BLaER1 treated with 17β-estradiol and CSF1 and Interleukin-3, amounts not matched to agents 10 nM and 100 nM (cell line): ENCODE measurements at regions not wholly inside any gene's neighbourhood (a gene's known extent, or its start where the extent isn't known, plus 50 kb on each side); places are given as distances from the start of the nearest gene placed in this dataset.
"Not testable (repeated sequence)": the region's sequence is repeated elsewhere in the genome, so short reads cannot be mapped to it uniquely, and the experiment has no call there.

Experiments
- H3K27ac ChIP-seq, 11 experiments: shearing (Covaris generic); formaldehyde crosslinking; 2 replicates each; pipeline ENCODE4 v1.8.1; 2022
- H3K27me3 ChIP-seq, 11 experiments: shearing (Covaris generic); formaldehyde crosslinking; 2 replicates each; pipeline ENCODE4 v1.8.1; 2022
- H3K36me3 ChIP-seq, 11 experiments: shearing (Covaris generic); formaldehyde crosslinking; 2 replicates each; pipeline ENCODE4 v1.8.1; 2022
- H3K4me1 ChIP-seq, 10 experiments: shearing (Covaris generic); formaldehyde crosslinking; 2 replicates each; pipeline ENCODE4 v1.8.1; 2022
- H3K4me2 ChIP-seq, 11 experiments: shearing (Covaris generic); formaldehyde crosslinking; 2 replicates each; pipeline ENCODE4 v1.8.1; 2022
- H3K4me3 ChIP-seq, 10 experiments: shearing (Covaris generic); formaldehyde crosslinking; 2 replicates each; pipeline ENCODE4 v1.8.1; 2022
- H3K9ac ChIP-seq, 11 experiments: shearing (Covaris generic); formaldehyde crosslinking; 2 replicates each; pipeline ENCODE4 v1.8.1; 2022
- H3K9me3 ChIP-seq, 11 experiments: shearing (Covaris generic); formaldehyde crosslinking; replicated peaks in 1 of 11; 2 replicates each; pipeline ENCODE4 v1.8.1; 2022
- H4K20me1 ChIP-seq, 11 experiments: shearing (Covaris generic); formaldehyde crosslinking; 2 replicates each; pipeline ENCODE4 v1.8.1; 2022
- Cebpa-rat ChIP-seq, 11 experiments: shearing (Covaris generic); IDR thresholded peaks; 2 replicates each; pipeline ENCODE4 v1.8.1; 2022

DNA sequence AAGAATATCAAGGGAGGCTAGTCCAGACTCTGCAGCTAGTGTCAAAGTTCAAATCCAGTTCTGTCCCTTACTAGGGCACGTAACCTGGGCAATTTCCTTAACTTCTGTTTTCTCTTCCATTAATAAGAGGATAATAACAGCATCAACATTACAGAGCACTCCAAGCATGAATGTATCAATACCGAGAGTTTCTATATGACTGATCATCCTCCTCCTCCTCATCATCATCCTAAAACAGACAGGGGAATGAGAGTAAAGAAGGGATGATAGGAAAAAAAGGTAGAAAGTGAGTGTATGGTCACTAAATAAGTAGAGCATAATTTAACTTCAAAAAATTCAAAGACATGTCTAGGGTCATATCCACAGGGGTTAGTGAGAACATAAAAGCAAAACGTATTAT is 171.4 kb downstream of the NDUFA12 start:
- Histone ChIP-seq H3K9me3 (peaks cover 0 to 10% (median 0%) of the 10 kb centered on the region in 11 experiments; a peak in 3 of 22 replicates), H3K4me3 (no peak overlapping the region), H3K4me1 (peaks cover 0 to 59% (median 28%) of the 10 kb centered on the region in 10 experiments; a peak in 18 of 20 replicates), H3K4me2 (peak overlapping the region in 6 of 11 experiments; percentile 26 to 94 (median 87); a peak in 10 of 22 replicates), H3K27ac (peak overlapping the region in 5 of 11 experiments; percentile 27 to 82 (median 79); a peak in 8 of 22 replicates), H3K36me3 (no peaks in the 10 kb centered on the region), H3K27me3 (no peaks in the 10 kb centered on the region), H3K9ac (peak overlapping the region in 2 of 11 experiments; percentile 61 to 62; a peak in 1 of 22 replicates), H4K20me1 (no peaks in the 10 kb centered on the region)
- no peak for TF ChIP-seq Cebpa-rat (IDR thresholded peaks at IDR 0.05)

DNA sequence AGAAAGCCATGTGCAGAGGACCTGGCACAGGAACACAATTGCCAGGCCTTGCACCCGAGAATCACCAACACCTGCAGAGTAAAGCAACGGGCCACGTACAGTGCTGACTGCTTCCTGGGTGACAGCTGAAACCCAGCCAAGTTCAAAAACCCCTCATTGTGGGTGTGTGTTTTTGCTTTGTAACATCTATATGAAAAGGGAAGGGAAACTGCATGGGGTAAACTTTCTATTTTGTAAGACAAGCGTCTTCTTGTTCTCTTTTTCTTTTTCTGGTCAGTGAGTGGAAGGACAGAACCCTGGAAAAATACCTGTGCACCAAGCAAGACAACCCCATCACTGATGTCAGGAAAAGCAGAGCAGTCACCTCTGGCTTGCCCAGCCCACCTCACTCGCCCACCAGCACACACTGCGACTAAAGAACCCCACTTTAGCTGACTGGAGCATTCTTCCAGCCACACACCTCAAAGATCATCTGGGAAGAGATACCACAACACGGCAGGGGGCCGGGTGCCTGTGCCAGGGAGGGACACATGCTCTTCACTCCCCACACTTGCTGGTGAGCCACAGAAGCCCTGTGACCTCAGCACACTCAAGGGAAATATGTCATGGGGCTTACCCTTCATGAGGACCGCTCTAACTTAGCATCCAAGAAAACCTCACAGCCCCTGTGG is 172.3 kb downstream of the NDUFA12 start:
- Histone ChIP-seq H3K4me1 (peaks cover 0 to 55% (median 28%) of the 10 kb centered on the region in 10 experiments; a peak in 18 of 20 replicates), H3K4me2 (peak overlapping the region in 10 of 11 experiments; percentile 16 to 94 (median 74); a peak in 19 of 22 replicates), H3K36me3 (no peaks in the 10 kb centered on the region), H4K20me1 (no peaks in the 10 kb centered on the region), H3K4me3 (no peak overlapping the region), H3K27ac (peak overlapping the region in 8 of 11 experiments; percentile 27 to 82 (median 62); a peak in 15 of 22 replicates), H3K9me3 (peaks cover 0 to 8% (median 0%) of the 10 kb centered on the region in 11 experiments; a peak in 1 of 22 replicates), H3K9ac (peak overlapping the region in 6 of 11 experiments; percentile 6 to 62 (median 56); a peak in 8 of 22 replicates), H3K27me3 (no peaks in the 10 kb centered on the region)
- TF ChIP-seq Cebpa-rat (IDR thresholded peaks at IDR 0.05): no peak

DNA sequence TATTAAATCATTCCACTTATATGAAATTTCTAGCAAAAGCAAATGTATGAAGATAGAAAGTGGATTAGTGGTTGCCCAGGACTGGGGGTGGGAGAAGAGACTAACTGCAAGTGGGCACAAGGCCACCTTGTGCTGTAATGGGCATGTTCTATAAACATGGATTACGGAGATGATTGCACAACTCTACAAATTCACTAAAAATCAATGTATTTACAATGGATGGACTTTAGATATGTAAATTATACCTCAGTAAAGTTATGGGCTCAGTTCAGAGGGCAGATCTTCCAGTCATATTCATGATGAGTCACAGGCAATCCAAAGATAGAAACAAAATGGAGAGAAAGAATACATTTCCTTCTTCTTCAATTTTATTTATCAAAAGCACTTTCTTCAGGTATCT is 173.9 kb downstream of the NDUFA12 start:
- Histone ChIP-seq H3K36me3 (no peaks in the 10 kb centered on the region), H3K4me2 (peak overlapping the region in 5 of 11 experiments; percentile 86 to 94 (median 88); a peak in 9 of 22 replicates), H3K9ac (no peak overlapping the region), H4K20me1 (no peaks in the 10 kb centered on the region), H3K27ac (peak overlapping the region in 2 of 11 experiments; percentile 81 to 82; a peak in 4 of 22 replicates), H3K27me3 (no peaks in the 10 kb centered on the region), H3K4me1 (peaks cover 0 to 55% (median 28%) of the 10 kb centered on the region in 10 experiments; a peak in 18 of 20 replicates), H3K4me3 (no peak overlapping the region), H3K9me3 (peaks cover 0 to 4% (median 0%) of the 10 kb centered on the region in 11 experiments; a peak in 1 of 22 replicates)
- peak in 2 of 11 experiments; percentile 19 to 36; a peak in 2 of 22 replicates for TF ChIP-seq Cebpa-rat (IDR thresholded peaks at IDR 0.05)

DNA sequence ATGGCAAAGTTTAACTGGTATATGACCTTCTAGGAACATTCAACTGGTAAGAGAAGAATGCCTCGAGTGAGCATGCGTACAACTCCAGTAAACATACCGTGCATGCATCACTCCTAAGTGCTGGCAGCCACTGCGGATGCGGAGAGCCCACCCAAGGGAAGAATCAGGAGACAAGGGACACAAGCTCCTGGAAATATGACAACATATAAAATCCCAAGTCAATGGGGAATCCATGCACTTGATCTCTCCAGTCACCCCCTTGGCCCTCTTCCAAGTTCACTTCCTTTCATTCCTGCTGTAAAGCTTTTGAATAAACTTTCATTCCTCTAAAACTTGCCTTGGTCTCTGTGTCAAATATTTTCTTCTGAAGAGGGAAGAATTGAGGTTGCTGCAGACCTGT is 168.7 kb upstream of the TMCC3 start:
- Histone ChIP-seq H3K36me3 (no peaks in the 10 kb centered on the region), H3K4me3 (no peak overlapping the region), H4K20me1 (no peaks in the 10 kb centered on the region), H3K9me3 (peaks cover 13 to 21% (median 15%) of the 10 kb centered on the region in 11 experiments), H3K27ac (0 out of 22 replicates have a peak overlapping the region, but pooled peaks of 1 of the 11 experiments have one; percentile 64), H3K27me3 (no peaks in the 10 kb centered on the region), H3K4me1 (peaks cover 5 to 44% (median 17%) of the 10 kb centered on the region in 10 experiments; a peak in 18 of 20 replicates), H3K4me2 (peak overlapping the region in 5 of 11 experiments; percentile 48 to 84 (median 72); a peak in 8 of 22 replicates), H3K9ac (no peak overlapping the region)
- TF ChIP-seq Cebpa-rat (IDR thresholded peaks at IDR 0.05): no peak

DNA sequence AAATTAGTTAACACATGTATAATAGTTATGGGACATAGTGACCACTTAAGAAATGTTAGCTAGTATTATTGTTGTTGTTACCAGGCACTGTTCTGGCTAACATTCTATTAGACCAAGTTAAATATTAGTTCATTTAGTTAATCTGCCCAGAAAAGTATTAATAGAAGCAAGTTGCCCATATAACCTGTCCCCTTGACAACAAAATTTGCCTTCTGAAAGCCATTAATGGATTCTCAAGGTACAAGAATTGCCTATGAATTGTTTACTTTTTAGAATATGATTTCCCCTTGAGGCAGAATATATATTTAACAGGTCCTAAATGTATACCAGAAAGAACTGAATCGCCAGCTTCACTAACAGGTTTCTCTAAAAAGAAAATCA is 167.3 kb upstream of the TMCC3 start:
- no peak for TF ChIP-seq Cebpa-rat (IDR thresholded peaks at IDR 0.05)
- Histone ChIP-seq H3K9ac (peak overlapping the region in 4 of 11 experiments; percentile 10 to 60 (median 54); a peak in 6 of 22 replicates), H4K20me1 (no peaks in the 10 kb centered on the region), H3K36me3 (no peaks in the 10 kb centered on the region), H3K27me3 (no peaks in the 10 kb centered on the region), H3K4me3 (no peak overlapping the region), H3K4me1 (peaks cover 5 to 44% (median 17%) of the 10 kb centered on the region in 10 experiments; a peak in 18 of 20 replicates), H3K4me2 (peak overlapping the region; percentile 8 to 84 (median 44); a peak in 18 of 22 replicates), H3K9me3 (peaks cover 27 to 34% (median 28%) of the 10 kb centered on the region in 11 experiments), H3K27ac (peak overlapping the region in 5 of 11 experiments; percentile 3 to 64 (median 51); a peak in 9 of 22 replicates)

DNA sequence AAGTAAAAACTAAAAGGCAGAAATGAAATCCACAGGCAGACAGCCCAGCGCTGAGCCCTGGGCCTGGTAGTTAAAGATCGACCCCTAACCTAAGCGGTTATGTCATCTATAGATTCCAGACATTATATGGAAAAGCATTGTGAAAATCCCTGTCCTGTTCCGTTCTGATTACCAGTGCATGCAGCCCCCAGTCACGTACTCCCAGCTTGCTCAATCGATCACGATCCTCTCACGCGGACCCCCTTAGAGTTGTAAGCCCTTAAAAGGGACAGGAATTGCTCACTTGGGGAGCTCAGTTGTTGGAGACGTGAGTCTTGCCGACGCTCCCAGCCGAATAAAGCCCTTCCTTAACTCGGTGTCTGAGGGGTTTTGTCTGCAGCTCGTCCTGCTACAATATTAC is 166.8 kb upstream of the TMCC3 start:
- not testable (repeated sequence) for H3K36me3 ChIP-seq, H3K4me3 ChIP-seq, H4K20me1 ChIP-seq, H3K9ac ChIP-seq, H3K27me3 ChIP-seq, H3K27ac ChIP-seq
- peaks cover 5 to 44% (median 17%) of the 10 kb centered on the region in 10 experiments; a peak in 18 of 20 replicates for H3K4me1 ChIP-seq
- peaks cover 32 to 39% (median 33%) of the 10 kb centered on the region in 11 experiments for H3K9me3 ChIP-seq
- peak overlapping the region in 6 of 11 experiments; percentile 25 to 84 (median 72); a peak in 9 of 22 replicates for H3K4me2 ChIP-seq

DNA sequence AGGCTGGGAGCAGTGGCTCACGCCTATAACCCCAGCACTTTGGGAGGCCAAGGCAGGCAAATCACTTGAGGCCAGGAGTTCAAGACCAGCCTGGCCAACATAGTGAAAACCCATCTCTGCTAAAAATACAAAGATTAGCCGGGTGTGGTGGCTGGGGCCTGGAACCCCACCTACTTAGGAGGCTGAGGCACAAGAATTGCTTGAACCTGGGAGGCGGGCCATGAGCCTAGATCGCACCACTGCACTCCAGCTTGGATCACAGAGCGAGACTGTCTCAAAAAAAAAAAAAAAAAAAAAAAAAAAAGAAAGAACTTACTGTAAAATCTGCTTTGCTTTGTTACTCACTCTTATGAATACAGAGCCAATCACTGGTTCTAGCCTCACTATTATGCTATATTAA is 166.4 kb upstream of the TMCC3 start:
- H3K36me3 ChIP-seq, H4K20me1 ChIP-seq, H3K9ac ChIP-seq, H3K27ac ChIP-seq, H3K27me3 ChIP-seq, H3K4me3 ChIP-seq: not testable (repeated sequence)
- peak overlapping the region in 1 of 11 experiments; percentile 75; a peak in 1 of 22 replicates for H3K4me2 ChIP-seq
- H3K9me3 ChIP-seq: peaks cover 36 to 43% (median 37%) of the 10 kb centered on the region in 11 experiments
- peaks cover 5 to 44% (median 17%) of the 10 kb centered on the region in 10 experiments; a peak in 18 of 20 replicates for H3K4me1 ChIP-seq

DNA sequence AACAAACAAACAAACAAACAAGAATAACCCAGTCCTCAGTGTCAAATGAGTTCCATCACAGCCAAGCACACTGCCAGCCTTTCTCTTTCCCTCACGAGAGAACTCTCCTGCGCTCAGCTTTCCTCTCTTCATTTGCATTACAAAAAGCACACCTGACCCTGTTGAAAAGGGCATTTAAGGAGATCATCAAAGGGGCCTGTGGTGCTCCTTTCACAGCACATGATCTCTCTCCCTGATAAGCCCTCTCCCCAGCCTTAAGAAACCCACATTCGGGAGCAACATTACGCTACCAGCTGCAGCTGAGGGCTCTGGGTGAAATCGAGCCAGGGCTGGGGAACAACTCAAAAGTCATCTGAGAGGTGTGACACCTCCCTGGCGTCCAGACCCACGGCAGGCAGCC is 165.6 kb upstream of the TMCC3 start:
- no peak overlapping the region for H3K4me2 ChIP-seq
- no peak for TF ChIP-seq Cebpa-rat (IDR thresholded peaks at IDR 0.05)

DNA sequence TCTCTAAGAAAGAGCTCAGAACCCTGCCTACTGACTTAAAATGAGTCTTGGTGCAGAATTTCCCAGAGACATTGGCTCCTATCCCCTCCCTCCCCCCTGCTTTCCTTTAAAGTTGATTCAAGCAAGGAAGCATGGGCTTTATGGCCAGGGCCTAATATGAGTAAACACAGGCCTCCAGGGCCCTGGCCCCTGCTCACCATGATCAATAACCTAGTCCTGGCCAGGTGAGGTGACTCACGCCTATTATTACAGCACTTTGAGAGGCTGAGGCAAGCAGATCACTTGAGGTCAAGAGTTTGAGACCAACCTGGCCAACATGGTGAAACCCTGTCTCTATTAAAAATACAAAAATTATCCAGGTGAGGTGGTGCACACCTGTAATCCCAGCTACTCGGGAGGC is 165.1 kb upstream of the TMCC3 start:
- Histone ChIP-seq H4K20me1 (no peaks in the 10 kb centered on the region), H3K27ac (no peak overlapping the region), H3K4me2 (no peak overlapping the region), H3K27me3 (no peaks in the 10 kb centered on the region), H3K9me3 (peaks cover 47 to 55% (median 50%) of the 10 kb centered on the region in 11 experiments), H3K9ac (no peak overlapping the region), H3K4me3 (no peak overlapping the region), H3K4me1 (peaks cover 5 to 37% (median 17%) of the 10 kb centered on the region in 10 experiments; a peak in 18 of 20 replicates), H3K36me3 (no peaks in the 10 kb centered on the region)
- TF ChIP-seq Cebpa-rat (IDR thresholded peaks at IDR 0.05): no peak

More for the DNA sequence above, 165.6 kb upstream of the TMCC3 start:
- H3K9ac ChIP-seq: no peak overlapping the region
- no peaks in the 10 kb centered on the region for H3K36me3 ChIP-seq
- no peaks in the 10 kb centered on the region for H4K20me1 ChIP-seq
- no peaks in the 10 kb centered on the region for H3K27me3 ChIP-seq
- no peak overlapping the region for H3K4me3 ChIP-seq
- peaks cover 5 to 42% (median 17%) of the 10 kb centered on the region in 10 experiments; a peak in 18 of 20 replicates for H3K4me1 ChIP-seq
- peaks cover 44 to 51% (median 45%) of the 10 kb centered on the region in 11 experiments for H3K9me3 ChIP-seq
- no peak overlapping the region for H3K27ac ChIP-seq
